ENCODE measurements at regions not wholly inside any gene's neighbourhood (a gene's known extent, or its start where the extent isn't known, plus 50 kb on each side); places are given as distances from the start of the nearest gene placed in this dataset.

DNA sequence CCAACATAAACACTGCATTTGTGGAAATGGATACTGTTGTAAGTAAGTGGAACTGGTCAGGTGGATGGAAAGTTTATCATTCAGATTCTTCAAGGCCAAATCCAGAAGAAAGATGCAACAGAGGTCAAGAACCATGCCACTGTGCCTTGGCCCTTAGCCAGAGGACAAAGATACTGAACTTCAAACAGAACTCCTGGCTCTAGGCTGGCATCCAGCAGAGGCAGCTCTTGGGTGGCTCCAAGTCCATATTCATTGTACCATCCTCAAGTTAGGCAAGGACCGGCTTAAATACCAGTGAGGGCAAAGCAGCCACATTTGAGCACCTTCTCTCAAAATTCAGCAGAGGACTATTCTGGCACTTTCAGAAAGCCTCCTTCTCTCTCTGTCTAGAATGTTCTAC lies 53.2 kb downstream of the DNAAF9 start:
- H3K9me3 ChIP-seq (ENCODE audit: control insufficient read depth in 2 of 2, insufficient read depth in 1 of 2, low read length in 1 of 2): no peaks in the 10 kb centered on the region
- no peaks in the 10 kb centered on the region for H3K27me3 ChIP-seq (ENCODE audit: control insufficient read depth in 2 of 2, insufficient read depth in 1 of 2, low read length in 1 of 2)
- no peak overlapping the region for H3K27ac ChIP-seq (ENCODE audit: low read depth in 1 of 2, low read length in 1 of 2)
- 100% methylated on average over 1 of the region's 1 CpG for WGBS
- no peak for DNase-seq (ENCODE audit: low read depth in 6 of 9, low spot score in 9 of 9)
- no peaks in the 10 kb centered on the region for H3K4me1 ChIP-seq (ENCODE audit: control insufficient read depth in 2 of 2, insufficient read depth in 2 of 2, low read length in 2 of 2)
- no peak overlapping the region for H3K4me3 ChIP-seq (ENCODE audit: low read length in 2 of 2)
- H3K36me3 ChIP-seq (ENCODE audit: control insufficient read depth in 2 of 2, insufficient read depth in 2 of 2, low read length in 1 of 2): no peaks in the 10 kb centered on the region

DNA sequence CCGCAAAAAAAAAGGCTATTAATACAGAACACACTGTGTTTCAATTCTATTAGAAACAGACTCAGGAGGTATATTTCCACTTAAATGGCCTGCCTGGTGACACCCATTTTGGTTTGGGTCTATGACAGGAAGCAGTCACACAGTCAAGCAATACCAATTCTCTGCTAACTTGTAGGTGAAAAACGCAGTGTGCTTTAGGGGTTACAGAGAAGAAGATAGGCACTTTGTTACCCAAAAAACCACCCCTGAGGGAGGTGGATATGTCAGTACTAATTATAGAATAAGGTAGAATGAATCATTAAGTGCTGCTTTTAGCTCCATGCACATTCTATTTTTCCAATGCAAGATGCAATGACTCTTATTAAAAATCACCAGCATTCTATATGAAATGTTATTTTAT lies 53.8 kb downstream of the DNAAF9 start:
- WGBS: 97% methylated on average over 2 of the region's 2 CpGs

DNA sequence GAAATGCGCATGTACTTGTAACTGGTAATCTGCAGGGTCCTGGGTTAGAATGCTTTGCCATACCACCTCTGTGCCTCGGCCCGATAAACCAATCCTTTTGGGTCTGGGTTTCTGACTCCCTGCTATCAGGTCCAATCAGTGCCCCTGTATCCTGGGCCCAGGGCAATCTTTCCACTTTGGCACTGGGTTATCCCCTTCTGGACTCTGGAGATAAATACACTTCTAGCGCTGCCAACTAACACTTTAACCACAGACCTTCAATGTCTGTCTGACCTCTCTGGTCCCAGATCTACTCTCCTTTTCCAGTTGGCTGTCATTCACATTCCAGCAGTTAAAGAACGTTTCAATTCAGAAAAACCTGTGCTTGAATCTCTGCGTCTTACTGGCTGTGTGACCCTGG lies 55.3 kb downstream of the DNAAF9 start:
- Histone ChIP-seq H3K27ac (ENCODE audit: low read depth in 1 of 2, low read length in 1 of 2) (no peak overlapping the region), H3K36me3 (ENCODE audit: control insufficient read depth in 2 of 2, insufficient read depth in 2 of 2, low read length in 1 of 2) (no peaks in the 10 kb centered on the region), H3K27me3 (ENCODE audit: control insufficient read depth in 2 of 2, insufficient read depth in 1 of 2, low read length in 1 of 2) (no peaks in the 10 kb centered on the region), H3K4me3 (ENCODE audit: low read length in 2 of 2) (no peak overlapping the region), H3K4me1 (ENCODE audit: control insufficient read depth in 2 of 2, insufficient read depth in 2 of 2, low read length in 2 of 2) (no peaks in the 10 kb centered on the region), H3K9me3 (ENCODE audit: control insufficient read depth in 2 of 2, insufficient read depth in 1 of 2, low read length in 1 of 2) (no peaks in the 10 kb centered on the region)
- WGBS: 99% methylated on average over 6 of the region's 6 CpGs
- no peak for DNase-seq (ENCODE audit: low read depth in 6 of 9, low spot score in 9 of 9)

More for the DNA sequence above, 53.8 kb downstream of the DNAAF9 start:
- no peak overlapping the region for H3K4me3 ChIP-seq (ENCODE audit: low read length in 2 of 2)
- H3K27me3 ChIP-seq (ENCODE audit: control insufficient read depth in 2 of 2, insufficient read depth in 1 of 2, low read length in 1 of 2): no peaks in the 10 kb centered on the region
- H3K4me1 ChIP-seq (ENCODE audit: control insufficient read depth in 2 of 2, insufficient read depth in 2 of 2, low read length in 2 of 2): no peaks in the 10 kb centered on the region
- no peak for DNase-seq (ENCODE audit: low read depth in 6 of 9, low spot score in 9 of 9)
- H3K27ac ChIP-seq (ENCODE audit: low read depth in 1 of 2, low read length in 1 of 2): no peak overlapping the region
- H3K36me3 ChIP-seq (ENCODE audit: control insufficient read depth in 2 of 2, insufficient read depth in 2 of 2, low read length in 1 of 2): no peaks in the 10 kb centered on the region
- no peaks in the 10 kb centered on the region for H3K9me3 ChIP-seq (ENCODE audit: control insufficient read depth in 2 of 2, insufficient read depth in 1 of 2, low read length in 1 of 2)

DNA sequence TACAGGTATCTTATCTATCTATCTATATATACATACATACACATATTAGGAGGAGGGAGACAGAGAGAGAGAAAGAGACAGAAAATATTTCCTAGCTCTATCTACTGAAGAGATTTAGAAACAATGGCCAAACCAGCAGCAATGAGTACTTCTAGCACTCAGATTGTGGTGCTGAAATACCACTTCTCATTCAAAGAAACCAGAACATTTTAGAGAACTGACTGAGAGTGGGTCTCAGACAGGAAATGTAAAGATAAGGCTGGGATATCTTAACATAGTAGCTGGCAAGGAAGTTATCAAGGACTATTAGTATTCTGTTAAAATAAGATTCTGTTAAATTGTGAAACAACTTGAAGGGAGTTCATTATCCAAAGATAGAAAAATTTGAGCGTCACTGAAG lies 57.0 kb downstream of the DNAAF9 start:
- WGBS: 96% methylated on average over 1 of the region's 1 CpG
- Histone ChIP-seq H3K9me3 (ENCODE audit: control insufficient read depth in 2 of 2, insufficient read depth in 1 of 2, low read length in 1 of 2) (no peaks in the 10 kb centered on the region), H3K36me3 (ENCODE audit: control insufficient read depth in 2 of 2, insufficient read depth in 2 of 2, low read length in 1 of 2) (no peaks in the 10 kb centered on the region), H3K4me1 (ENCODE audit: control insufficient read depth in 2 of 2, insufficient read depth in 2 of 2, low read length in 2 of 2) (no peaks in the 10 kb centered on the region), H3K27ac (ENCODE audit: low read depth in 1 of 2, low read length in 1 of 2) (no peak overlapping the region), H3K4me3 (ENCODE audit: low read length in 2 of 2) (no peak overlapping the region), H3K27me3 (ENCODE audit: control insufficient read depth in 2 of 2, insufficient read depth in 1 of 2, low read length in 1 of 2) (no peaks in the 10 kb centered on the region)
- no peak for DNase-seq (ENCODE audit: low read depth in 6 of 9, low spot score in 9 of 9)

DNA sequence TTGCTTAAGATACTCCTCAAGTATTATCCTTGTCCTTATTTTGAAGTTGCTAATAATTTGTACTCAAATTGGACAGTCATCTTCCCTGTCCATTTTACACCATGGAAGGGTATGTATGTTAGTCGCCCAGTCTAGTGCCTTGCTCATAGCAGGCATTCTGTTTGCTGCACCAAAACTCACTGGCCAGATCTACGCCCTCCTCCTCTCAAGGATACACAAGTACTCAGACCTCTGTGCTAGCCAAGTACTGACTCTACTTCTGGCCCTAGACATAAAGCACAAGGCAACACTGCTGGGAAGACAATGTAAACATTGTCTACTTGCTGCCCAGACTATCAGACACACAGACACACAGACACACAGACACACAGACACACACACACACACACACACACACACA lies 57.7 kb downstream of the DNAAF9 start:
- Histone ChIP-seq H3K9me3 (ENCODE audit: control insufficient read depth in 2 of 2, insufficient read depth in 1 of 2, low read length in 1 of 2) (no peaks in the 10 kb centered on the region), H3K4me3 (ENCODE audit: low read length in 2 of 2) (no peak overlapping the region), H3K4me1 (ENCODE audit: control insufficient read depth in 2 of 2, insufficient read depth in 2 of 2, low read length in 2 of 2) (no peaks in the 10 kb centered on the region), H3K27ac (ENCODE audit: low read depth in 1 of 2, low read length in 1 of 2) (no peak overlapping the region), H3K36me3 (ENCODE audit: control insufficient read depth in 2 of 2, insufficient read depth in 2 of 2, low read length in 1 of 2) (no peaks in the 10 kb centered on the region), H3K27me3 (ENCODE audit: control insufficient read depth in 2 of 2, insufficient read depth in 1 of 2, low read length in 1 of 2) (no peaks in the 10 kb centered on the region)
- WGBS: 97% methylated on average over 2 of the region's 2 CpGs
- DNase-seq (ENCODE audit: low read depth in 6 of 9, low spot score in 9 of 9): no peak

GRCh38 chr20:3342766-3343165 lies 64.7 kb downstream of the DNAAF9 start:
- Histone ChIP-seq H3K36me3 (ENCODE audit: control insufficient read depth in 2 of 2, insufficient read depth in 2 of 2, low read length in 1 of 2) (no peaks in the 10 kb centered on the region), H3K27me3 (ENCODE audit: control insufficient read depth in 2 of 2, insufficient read depth in 1 of 2, low read length in 1 of 2) (no peaks in the 10 kb centered on the region), H3K4me3 (ENCODE audit: low read length in 2 of 2) (no peak overlapping the region), H3K4me1 (ENCODE audit: control insufficient read depth in 2 of 2, insufficient read depth in 2 of 2, low read length in 2 of 2) (no peaks in the 10 kb centered on the region), H3K9me3 (ENCODE audit: control insufficient read depth in 2 of 2, insufficient read depth in 1 of 2, low read length in 1 of 2) (no peaks in the 10 kb centered on the region), H3K27ac (ENCODE audit: low read depth in 1 of 2, low read length in 1 of 2) (no peak overlapping the region)
- WGBS: 95% methylated on average over 3 of the region's 3 CpGs
- DNase-seq (ENCODE audit: low read depth in 6 of 9, low spot score in 9 of 9): no peak

- 93% methylated on average over 9 of the region's 9 CpGs for WGBS
- H3K36me3 ChIP-seq (ENCODE audit: control insufficient read depth in 2 of 2, insufficient read depth in 2 of 2, low read length in 1 of 2): no peaks in the 10 kb centered on the region
- no peak for DNase-seq (ENCODE audit: low read depth in 6 of 9, low spot score in 9 of 9)
Observed at GRCh38 chr20:3340443-3340842, 67.0 kb downstream of the DNAAF9 start.

GRCh38 chr20:3339571-3339970 lies 67.9 kb downstream of the DNAAF9 start:
- Histone ChIP-seq H3K27ac (ENCODE audit: low read depth in 1 of 2, low read length in 1 of 2) (no peak overlapping the region), H3K4me3 (ENCODE audit: low read length in 2 of 2) (no peak overlapping the region), H3K27me3 (ENCODE audit: control insufficient read depth in 2 of 2, insufficient read depth in 1 of 2, low read length in 1 of 2) (no peaks in the 10 kb centered on the region), H3K4me1 (ENCODE audit: control insufficient read depth in 2 of 2, insufficient read depth in 2 of 2, low read length in 2 of 2) (no peaks in the 10 kb centered on the region), H3K36me3 (ENCODE audit: control insufficient read depth in 2 of 2, insufficient read depth in 2 of 2, low read length in 1 of 2) (no peaks in the 10 kb centered on the region), H3K9me3 (ENCODE audit: control insufficient read depth in 2 of 2, insufficient read depth in 1 of 2, low read length in 1 of 2) (no peaks in the 10 kb centered on the region)
- DNase-seq (ENCODE audit: low read depth in 6 of 9, low spot score in 9 of 9): no peak
- 100% methylated on average over 1 of the region's 1 CpG for WGBS

More at GRCh38 chr20:3340443-3340842, 67.0 kb downstream of the DNAAF9 start:
- H3K27ac ChIP-seq (ENCODE audit: low read depth in 1 of 2, low read length in 1 of 2): no peak overlapping the region
- H3K4me3 ChIP-seq (ENCODE audit: low read length in 2 of 2): no peak overlapping the region
- no peaks in the 10 kb centered on the region for H3K4me1 ChIP-seq (ENCODE audit: control insufficient read depth in 2 of 2, insufficient read depth in 2 of 2, low read length in 2 of 2)
- H3K27me3 ChIP-seq (ENCODE audit: control insufficient read depth in 2 of 2, insufficient read depth in 1 of 2, low read length in 1 of 2): no peaks in the 10 kb centered on the region
- no peaks in the 10 kb centered on the region for H3K9me3 ChIP-seq (ENCODE audit: control insufficient read depth in 2 of 2, insufficient read depth in 1 of 2, low read length in 1 of 2)

DNA sequence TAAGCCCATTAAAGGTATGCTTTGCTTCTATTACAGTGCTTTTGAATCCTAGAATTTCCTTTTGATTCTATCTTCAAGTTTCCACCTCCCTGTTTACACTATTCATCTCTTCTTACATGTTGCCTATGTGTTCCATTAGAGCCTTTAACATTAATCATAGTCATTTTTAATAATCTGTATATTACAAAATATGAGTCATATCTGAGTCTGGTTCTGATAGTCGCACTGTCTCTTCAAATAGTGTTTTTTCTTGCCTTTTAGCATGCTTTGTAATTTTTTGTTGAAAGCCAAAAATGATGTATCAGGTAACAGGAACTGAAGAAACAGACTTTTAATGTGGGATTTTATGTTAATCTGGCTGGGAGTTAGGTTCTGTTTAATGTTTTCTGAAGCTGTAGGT lies 68.4 kb downstream of the DNAAF9 start:
- Histone ChIP-seq H3K27me3 (ENCODE audit: control insufficient read depth in 2 of 2, insufficient read depth in 1 of 2, low read length in 1 of 2) (no peaks in the 10 kb centered on the region), H3K4me3 (ENCODE audit: low read length in 2 of 2) (no peak overlapping the region), H3K9me3 (ENCODE audit: control insufficient read depth in 2 of 2, insufficient read depth in 1 of 2, low read length in 1 of 2) (no peaks in the 10 kb centered on the region), H3K36me3 (ENCODE audit: control insufficient read depth in 2 of 2, insufficient read depth in 2 of 2, low read length in 1 of 2) (no peaks in the 10 kb centered on the region), H3K27ac (ENCODE audit: low read depth in 1 of 2, low read length in 1 of 2) (no peak overlapping the region), H3K4me1 (ENCODE audit: control insufficient read depth in 2 of 2, insufficient read depth in 2 of 2, low read length in 2 of 2) (no peaks in the 10 kb centered on the region)
- 87% methylated on average over 1 of the region's 1 CpG for WGBS
- DNase-seq (ENCODE audit: low read depth in 6 of 9, low spot score in 9 of 9): no peak
